ENCODE measurements at regions not wholly inside any gene's neighbourhood (a gene's known extent, or its start where the extent isn't known, plus 50 kb on each side); places are given as distances from the start of the nearest gene placed in this dataset.

- no peak overlapping the region for H3K4me3 ChIP-seq (ENCODE audit: insufficient read depth, low read depth, low read length)
- H3K4me1 ChIP-seq (ENCODE audit: control insufficient read depth, insufficient read depth, low read length), result no peaks in the 10 kb centered on the region
- no peaks in the 10 kb centered on the region for H3K36me3 ChIP-seq (ENCODE audit: control insufficient read depth, insufficient read depth, low read length)
- no peaks in the 10 kb centered on the region for H3K9me3 ChIP-seq (ENCODE audit: control insufficient read depth, low read length)
- 92 to 98% methylated on average over 3 of the region's 3 CpGs for WGBS, 2 experiments
- H3K27ac ChIP-seq (ENCODE audit: insufficient read depth, low read depth, low read length, poor library complexity, severe bottlenecking), result no peak overlapping the region
- H3K27me3 ChIP-seq (ENCODE audit: control insufficient read depth, insufficient read depth, low read length, poor library complexity, severe bottlenecking), result no peaks in the 10 kb centered on the region
Observed at GRCh38 chr3:105923140-105923539, 54.3 kb upstream of the CBLB start.

- Histone ChIP-seq H3K4me1 (ENCODE audit: control insufficient read depth, insufficient read depth, low read length) (no peaks in the 10 kb centered on the region), H3K9me3 (ENCODE audit: control insufficient read depth, low read length) (no peaks in the 10 kb centered on the region), H3K27ac (ENCODE audit: insufficient read depth, low read depth, low read length, poor library complexity, severe bottlenecking) (no peak overlapping the region), H3K27me3 (ENCODE audit: control insufficient read depth, insufficient read depth, low read length, poor library complexity, severe bottlenecking) (no peaks in the 10 kb centered on the region), H3K4me3 (ENCODE audit: insufficient read depth, low read depth, low read length) (no peak overlapping the region), H3K36me3 (ENCODE audit: control insufficient read depth, insufficient read depth, low read length) (no peaks in the 10 kb centered on the region)
- 100% methylated on average over 1 of the region's 1 CpG; no CpG with 5 or more reads in 1 of the 2 experiments for WGBS, 2 experiments
Observed at GRCh38 chr3:105927741-105928140, 58.9 kb upstream of the CBLB start.

GRCh38 chr3:105930733-105931132, 61.9 kb upstream of the CBLB start:
- Histone ChIP-seq H3K36me3 (ENCODE audit: control insufficient read depth, insufficient read depth, low read length) (no peaks in the 10 kb centered on the region), H3K27me3 (ENCODE audit: control insufficient read depth, insufficient read depth, low read length, poor library complexity, severe bottlenecking) (no peaks in the 10 kb centered on the region), H3K9me3 (ENCODE audit: control insufficient read depth, low read length) (no peaks in the 10 kb centered on the region), H3K27ac (ENCODE audit: insufficient read depth, low read depth, low read length, poor library complexity, severe bottlenecking) (no peak overlapping the region), H3K4me1 (ENCODE audit: control insufficient read depth, insufficient read depth, low read length) (no peaks in the 10 kb centered on the region), H3K4me3 (ENCODE audit: insufficient read depth, low read depth, low read length) (no peak overlapping the region)
- WGBS, 2 experiments, result 89 to 91% methylated on average over 2 to 3 of the region's 3 CpGs

- 77 to 92% methylated on average over 2 of the region's 2 CpGs for WGBS, 2 experiments
- Histone ChIP-seq H3K4me3 (ENCODE audit: insufficient read depth, low read depth, low read length) (no peak overlapping the region), H3K9me3 (ENCODE audit: control insufficient read depth, low read length) (no peaks in the 10 kb centered on the region)
Observed at GRCh38 chr3:105931500-105931899, 62.7 kb upstream of the CBLB start.

GRCh38 chr3:105933871-105934270, 65.1 kb upstream of the CBLB start:
- 96 to 100% methylated on average over 3 of the region's 4 CpGs for WGBS, 2 experiments
- H3K27me3 ChIP-seq (ENCODE audit: control insufficient read depth, insufficient read depth, low read length, poor library complexity, severe bottlenecking), result no peaks in the 10 kb centered on the region
- no peaks in the 10 kb centered on the region for H3K36me3 ChIP-seq (ENCODE audit: control insufficient read depth, insufficient read depth, low read length)
- H3K4me1 ChIP-seq (ENCODE audit: control insufficient read depth, insufficient read depth, low read length), result no peaks in the 10 kb centered on the region
- H3K9me3 ChIP-seq (ENCODE audit: control insufficient read depth, low read length), result no peaks in the 10 kb centered on the region
- no peak overlapping the region for H3K27ac ChIP-seq (ENCODE audit: insufficient read depth, low read depth, low read length, poor library complexity, severe bottlenecking)
- H3K4me3 ChIP-seq (ENCODE audit: insufficient read depth, low read depth, low read length), result no peak overlapping the region

More at GRCh38 chr3:105931500-105931899, 62.7 kb upstream of the CBLB start:
- no peak overlapping the region for H3K27ac ChIP-seq (ENCODE audit: insufficient read depth, low read depth, low read length, poor library complexity, severe bottlenecking)
- H3K27me3 ChIP-seq (ENCODE audit: control insufficient read depth, insufficient read depth, low read length, poor library complexity, severe bottlenecking), result no peaks in the 10 kb centered on the region
- no peaks in the 10 kb centered on the region for H3K4me1 ChIP-seq (ENCODE audit: control insufficient read depth, insufficient read depth, low read length)
- no peaks in the 10 kb centered on the region for H3K36me3 ChIP-seq (ENCODE audit: control insufficient read depth, insufficient read depth, low read length)

GRCh38 chr3:105938101-105938500, 69.3 kb upstream of the CBLB start:
- H3K4me3 ChIP-seq (ENCODE audit: insufficient read depth, low read depth, low read length), result no peak overlapping the region
- H3K27ac ChIP-seq (ENCODE audit: insufficient read depth, low read depth, low read length, poor library complexity, severe bottlenecking), result no peak overlapping the region
- H3K36me3 ChIP-seq (ENCODE audit: control insufficient read depth, insufficient read depth, low read length), result no peaks in the 10 kb centered on the region
- 81 to 84% methylated on average over 3 of the region's 3 CpGs for WGBS, 2 experiments
- H3K9me3 ChIP-seq (ENCODE audit: control insufficient read depth, low read length), result no peaks in the 10 kb centered on the region
- no peaks in the 10 kb centered on the region for H3K27me3 ChIP-seq (ENCODE audit: control insufficient read depth, insufficient read depth, low read length, poor library complexity, severe bottlenecking)
- no peaks in the 10 kb centered on the region for H3K4me1 ChIP-seq (ENCODE audit: control insufficient read depth, insufficient read depth, low read length)

GRCh38 chr3:105938806-105939205, 70.0 kb upstream of the CBLB start:
- Histone ChIP-seq H3K27me3 (ENCODE audit: control insufficient read depth, insufficient read depth, low read length, poor library complexity, severe bottlenecking) (no peaks in the 10 kb centered on the region), H3K36me3 (ENCODE audit: control insufficient read depth, insufficient read depth, low read length) (no peaks in the 10 kb centered on the region), H3K9me3 (ENCODE audit: control insufficient read depth, low read length) (no peaks in the 10 kb centered on the region), H3K27ac (ENCODE audit: insufficient read depth, low read depth, low read length, poor library complexity, severe bottlenecking) (no peak overlapping the region), H3K4me1 (ENCODE audit: control insufficient read depth, insufficient read depth, low read length) (no peaks in the 10 kb centered on the region), H3K4me3 (ENCODE audit: insufficient read depth, low read depth, low read length) (no peak overlapping the region)
- WGBS, 2 experiments, result 75 to 100% methylated on average over 1 to 2 of the region's 2 CpGs

GRCh38 chr3:105944276-105944675, 75.5 kb upstream of the CBLB start:
- Histone ChIP-seq H3K9me3 (ENCODE audit: control insufficient read depth, low read length) (no peaks in the 10 kb centered on the region), H3K27ac (ENCODE audit: insufficient read depth, low read depth, low read length, poor library complexity, severe bottlenecking) (no peak overlapping the region), H3K4me1 (ENCODE audit: control insufficient read depth, insufficient read depth, low read length) (no peaks in the 10 kb centered on the region), H3K36me3 (ENCODE audit: control insufficient read depth, insufficient read depth, low read length) (no peaks in the 10 kb centered on the region), H3K4me3 (ENCODE audit: insufficient read depth, low read depth, low read length) (no peak overlapping the region), H3K27me3 (ENCODE audit: control insufficient read depth, insufficient read depth, low read length, poor library complexity, severe bottlenecking) (no peaks in the 10 kb centered on the region)

- 90 to 97% methylated on average over 3 of the region's 3 CpGs for WGBS, 2 experiments
- Histone ChIP-seq H3K27me3 (ENCODE audit: control insufficient read depth, insufficient read depth, low read length, poor library complexity, severe bottlenecking) (no peaks in the 10 kb centered on the region), H3K27ac (ENCODE audit: insufficient read depth, low read depth, low read length, poor library complexity, severe bottlenecking) (no peak overlapping the region), H3K4me3 (ENCODE audit: insufficient read depth, low read depth, low read length) (no peak overlapping the region), H3K4me1 (ENCODE audit: control insufficient read depth, insufficient read depth, low read length) (no peaks in the 10 kb centered on the region), H3K36me3 (ENCODE audit: control insufficient read depth, insufficient read depth, low read length) (no peaks in the 10 kb centered on the region), H3K9me3 (ENCODE audit: control insufficient read depth, low read length) (no peaks in the 10 kb centered on the region)
Observed at GRCh38 chr3:105944721-105945120, 75.9 kb upstream of the CBLB start.

GRCh38 chr3:105948101-105948500, 79.3 kb upstream of the CBLB start:
- H3K4me3 ChIP-seq (ENCODE audit: insufficient read depth, low read depth, low read length), result no peak overlapping the region
- WGBS, 2 experiments, result 80 to 95% methylated on average over 2 of the region's 2 CpGs
- no peaks in the 10 kb centered on the region for H3K4me1 ChIP-seq (ENCODE audit: control insufficient read depth, insufficient read depth, low read length)
- H3K36me3 ChIP-seq (ENCODE audit: control insufficient read depth, insufficient read depth, low read length), result no peaks in the 10 kb centered on the region
- H3K27me3 ChIP-seq (ENCODE audit: control insufficient read depth, insufficient read depth, low read length, poor library complexity, severe bottlenecking), result no peaks in the 10 kb centered on the region
- no peaks in the 10 kb centered on the region for H3K9me3 ChIP-seq (ENCODE audit: control insufficient read depth, low read length)
- no peak overlapping the region for H3K27ac ChIP-seq (ENCODE audit: insufficient read depth, low read depth, low read length, poor library complexity, severe bottlenecking)
